Liver (tissue), 8 donors: ENCODE measurements at regions not wholly inside any gene's neighbourhood (a gene's known extent, or its start where the extent isn't known, plus 50 kb on each side); places are given as distances from the start of the nearest gene placed in this dataset.

Experiments
- DNase-seq: peaks from one replicate; pipeline ENCODE4 v3.0.0-alpha.2; 2017; ENCODE audit warnings: low spot score
- H3K27ac ChIP-seq, 2 donors: one replicate each; pipeline ENCODE4 v1.7.0; 2013; ENCODE audit warnings: inconsistent platforms in 2 of 2, low read length in 2 of 2, control low read depth in 1 of 2, low read depth in 1 of 2, mild to moderate bottlenecking in 1 of 2
- H3K27me3 ChIP-seq, 4 donors: one replicate each; pipeline versions ENCODE4 v1.6.1 to v1.7.0; 2013; ENCODE audit warnings: low read length in 3 of 4, inconsistent platforms in 1 of 4, mild to moderate bottlenecking in 1 of 4, moderate library complexity in 1 of 4; ENCODE audit not compliant: control insufficient read depth in 4 of 4, insufficient read depth in 4 of 4
- H3K36me3 ChIP-seq, 4 donors: one replicate each; pipeline versions ENCODE4 v1.6.1 to v1.7.0; 2013; ENCODE audit warnings: low read length in 3 of 4, mild to moderate bottlenecking in 3 of 4, low read depth in 1 of 4, moderate library complexity in 1 of 4; ENCODE audit not compliant: control insufficient read depth in 4 of 4, insufficient read depth in 3 of 4
- H3K4me1 ChIP-seq, 4 donors: one replicate each; pipeline versions ENCODE4 v1.6.1 to v1.7.0; 2013; ENCODE audit warnings: low read length in 3 of 4, mild to moderate bottlenecking in 3 of 4, moderate library complexity in 1 of 4; ENCODE audit not compliant: control insufficient read depth in 4 of 4, insufficient read depth in 4 of 4
- H3K4me3 ChIP-seq, 3 donors: one replicate each; pipeline versions ENCODE4 v1.6.1 to v1.7.0; 2013; ENCODE audit warnings: low read length in 3 of 3, control low read depth in 1 of 3, low read depth in 1 of 3, mild to moderate bottlenecking in 1 of 3
- H3K9ac ChIP-seq, 2 donors: one replicate each; pipeline ENCODE4 v1.7.0; 2013; ENCODE audit warnings: low read length in 2 of 2, mild to moderate bottlenecking in 2 of 2, moderate library complexity in 2 of 2, control low read depth in 1 of 2, low read depth in 1 of 2
- H3K9me3 ChIP-seq, 4 donors: one replicate each; pipeline versions ENCODE4 v1.6.1 to v1.7.0; 2013; ENCODE audit warnings: low read length in 3 of 4; ENCODE audit not compliant: control insufficient read depth in 4 of 4
- CTCF ChIP-seq: fragments of 150-350 bp; IDR thresholded peaks from 2 replicates; pipeline ENCODE4 v1.5.1; 2017; ENCODE audit warnings: improper control_type of control experiment, low read depth, low read length; ENCODE audit not compliant: missing input control
- EGR1 ChIP-seq, 2 donors: IDR thresholded peaks; 2 replicates each; pipeline ENCODE4 v1.6.1; 2016 to 2018; ENCODE audit warnings: antibody characterized with exemption in 2 of 2, low read depth in 2 of 2
- FOXA1 ChIP-seq: IDR thresholded peaks from 2 replicates; pipeline ENCODE4 v1.6.1; 2016; ENCODE audit warnings: antibody characterized with exemption
- FOXA2 ChIP-seq: IDR thresholded peaks from 2 replicates; pipeline ENCODE4 v1.6.1; 2016; ENCODE audit warnings: antibody characterized with exemption
- GABPA ChIP-seq, 2 donors: IDR thresholded peaks in 1 of 2; conservative IDR thresholded peaks in 1 of 2; 2 replicates each; pipeline ENCODE4 v1.6.1; 2016; ENCODE audit warnings: antibody characterized with exemption in 2 of 2, mild to moderate bottlenecking in 1 of 2, moderate library complexity in 1 of 2
- HNF4A ChIP-seq, 2 donors: conservative IDR thresholded peaks; 2 replicates each; pipeline ENCODE4 v1.6.1; 2016; ENCODE audit warnings: antibody characterized with exemption in 2 of 2, mild to moderate bottlenecking in 2 of 2
- HNF4G ChIP-seq: IDR thresholded peaks from 2 replicates; pipeline ENCODE4 v1.6.1; 2016; ENCODE audit warnings: antibody characterized with exemption
- JUND ChIP-seq, 2 donors: IDR thresholded peaks; 2 replicates each; pipeline ENCODE4 v1.6.1; 2016; ENCODE audit warnings: antibody characterized with exemption in 2 of 2
- MAX ChIP-seq: IDR thresholded peaks from 2 replicates; pipeline ENCODE4 v1.6.1; 2016; ENCODE audit warnings: antibody characterized with exemption
- RAD21 ChIP-seq, 2 donors: IDR thresholded peaks; 2 replicates each; pipeline ENCODE4 v1.6.1; 2016; ENCODE audit warnings: antibody characterized with exemption in 2 of 2, mild to moderate bottlenecking in 2 of 2
- REST ChIP-seq: IDR thresholded peaks from 2 replicates; pipeline ENCODE4 v1.6.1; 2016; ENCODE audit warnings: antibody characterized with exemption, mild to moderate bottlenecking
- RXRA ChIP-seq, 2 donors: IDR thresholded peaks; 2 replicates each; pipeline ENCODE4 v1.6.1; 2017 to 2018; ENCODE audit warnings: antibody characterized with exemption in 2 of 2, mild to moderate bottlenecking in 1 of 2
- SP1 ChIP-seq: IDR thresholded peaks from 2 replicates; pipeline ENCODE4 v1.6.1; 2018; ENCODE audit warnings: antibody characterized with exemption, mild to moderate bottlenecking
- TAF1 ChIP-seq: conservative IDR thresholded peaks from 2 replicates; pipeline ENCODE4 v1.6.1; 2016; ENCODE audit warnings: antibody characterized with exemption, mild to moderate bottlenecking
- ZBTB33 ChIP-seq: IDR thresholded peaks from 2 replicates; pipeline ENCODE4 v1.6.1; 2016; ENCODE audit warnings: antibody characterized with exemption
- WGBS: extraction: QIAGEN DNeasy Blood & Tissue Kit; methylation state at CpG from one replicate; pipeline ENCODE4 v1.1.7; 2013; 5-methylcytosine and 5-hydroxymethylcytosine counted together
- donor health status: healthy.
- donor health status: healthy.
- donor health status: healthy.
- donor health status: healthy.
- donor health status: healthy.

GRCh38 chr9:135385793-135386192 lies 93.8 kb upstream of the PPP1R26 start:
- no peak for DNase-seq
- TF ChIP-seq RXRA (IDR thresholded peaks at IDR 0.05) (no peak), HNF4A (conservative IDR thresholded peaks at IDR 0.05) (no peak), FOXA1 (no peak), FOXA2 (no peak), CTCF (no peak), SP1 (no peak), RAD21 (IDR thresholded peaks at IDR 0.05) (no peak), HNF4G (no peak), JUND (IDR thresholded peaks at IDR 0.05) (no peak), ZBTB33 (no peak), MAX (no peak), EGR1 (IDR thresholded peaks at IDR 0.05; ENCODE audit: low read depth in 2 of 2) (no peak)
- 72% methylated on average over 7 of the region's 7 CpGs for WGBS
- no peak overlapping the region for H3K4me3 ChIP-seq
- H3K9ac ChIP-seq = no peak overlapping the region
- H3K36me3 ChIP-seq = no peaks in the 10 kb centered on the region
- H3K27ac ChIP-seq = no peak overlapping the region
- no peaks in the 10 kb centered on the region for H3K9me3 ChIP-seq
- peaks cover 0 to 3% (median 0%) of the 10 kb centered on the region in 4 donors for H3K27me3 ChIP-seq
- H3K4me1 ChIP-seq = no peaks in the 10 kb centered on the region

- H3K36me3 ChIP-seq = no peaks in the 10 kb centered on the region
- no peaks in the 10 kb centered on the region for H3K9me3 ChIP-seq
- TF ChIP-seq RXRA (IDR thresholded peaks at IDR 0.05) (no peak), REST (no peak), TAF1 (no peak), FOXA1 (no peak), SP1 (no peak), ZBTB33 (no peak), CTCF (no peak), GABPA (IDR thresholded peaks at IDR 0.05 in 1 of 2, conservative IDR thresholded peaks at IDR 0.05 in 1 of 2) (no peak), MAX (no peak), EGR1 (IDR thresholded peaks at IDR 0.05; ENCODE audit: low read depth in 2 of 2) (no peak), RAD21 (IDR thresholded peaks at IDR 0.05) (no peak)
- H3K27me3 ChIP-seq = peaks cover 0 to 3% (median 0%) of the 10 kb centered on the region in 4 donors
- no peak overlapping the region for H3K9ac ChIP-seq
- no peak for DNase-seq
- WGBS = 74% methylated on average over 8 of the region's 8 CpGs
- H3K4me3 ChIP-seq = no peak overlapping the region
- no peaks in the 10 kb centered on the region for H3K4me1 ChIP-seq
- no peak overlapping the region for H3K27ac ChIP-seq
These were observed 91.6 kb upstream of the PPP1R26 start for GRCh38 chr9:135387976-135388375.
